ENCODE measurements at regions not wholly inside any gene's neighbourhood (a gene's known extent, or its start where the extent isn't known, plus 50 kb on each side); places are given as distances from the start of the nearest gene placed in this dataset.
"Not testable (repeated sequence)": the region's sequence is repeated elsewhere in the genome, so short reads cannot be mapped to it uniquely, and the experiment has no call there.

GRCh38 chr1:193387406-193387805 lies 201.0 kb upstream of the B3GALT2 start:
- H3K4me3 ChIP-seq (ENCODE audit: low read depth, low read length), result no peak overlapping the region
- no peak for DNase-seq (ENCODE audit: low read depth)
- TF ChIP-seq, protein P1, sequence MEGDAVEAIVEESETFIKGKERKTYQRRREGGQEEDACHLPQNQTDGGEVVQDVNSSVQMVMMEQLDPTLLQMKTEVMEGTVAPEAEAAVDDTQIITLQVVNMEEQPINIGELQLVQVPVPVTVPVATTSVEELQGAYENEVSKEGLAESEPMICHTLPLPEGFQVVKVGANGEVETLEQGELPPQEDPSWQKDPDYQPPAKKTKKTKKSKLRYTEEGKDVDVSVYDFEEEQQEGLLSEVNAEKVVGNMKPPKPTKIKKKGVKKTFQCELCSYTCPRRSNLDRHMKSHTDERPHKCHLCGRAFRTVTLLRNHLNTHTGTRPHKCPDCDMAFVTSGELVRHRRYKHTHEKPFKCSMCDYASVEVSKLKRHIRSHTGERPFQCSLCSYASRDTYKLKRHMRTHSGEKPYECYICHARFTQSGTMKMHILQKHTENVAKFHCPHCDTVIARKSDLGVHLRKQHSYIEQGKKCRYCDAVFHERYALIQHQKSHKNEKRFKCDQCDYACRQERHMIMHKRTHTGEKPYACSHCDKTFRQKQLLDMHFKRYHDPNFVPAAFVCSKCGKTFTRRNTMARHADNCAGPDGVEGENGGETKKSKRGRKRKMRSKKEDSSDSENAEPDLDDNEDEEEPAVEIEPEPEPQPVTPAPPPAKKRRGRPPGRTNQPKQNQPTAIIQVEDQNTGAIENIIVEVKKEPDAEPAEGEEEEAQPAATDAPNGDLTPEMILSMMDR (conservative IDR thresholded peaks at IDR 0.05; ENCODE audit: low read depth, low read length), result no peak

DNA sequence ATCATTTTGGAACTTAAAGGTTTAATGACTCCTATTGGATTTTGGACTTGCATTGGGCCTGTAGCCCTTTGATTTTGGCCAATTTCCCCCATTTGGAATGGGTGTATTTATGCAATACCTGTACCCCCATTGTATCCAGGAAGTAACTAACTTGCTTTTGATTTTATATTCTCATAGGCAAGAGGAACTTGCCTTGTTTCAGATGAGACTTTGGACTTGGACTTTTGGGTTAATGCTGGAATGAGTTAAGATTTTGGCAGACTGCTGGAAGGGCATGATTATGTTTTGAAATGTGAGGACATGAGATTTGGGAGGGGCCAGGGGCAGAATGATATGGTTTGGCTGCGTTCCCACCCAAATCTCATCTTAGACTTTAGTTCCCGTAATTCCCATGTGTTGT lies 192.0 kb upstream of the B3GALT2 start:
- not testable (repeated sequence) for DNase-seq (ENCODE audit: low read depth); H3K4me3 ChIP-seq (ENCODE audit: low read depth, low read length)

DNA sequence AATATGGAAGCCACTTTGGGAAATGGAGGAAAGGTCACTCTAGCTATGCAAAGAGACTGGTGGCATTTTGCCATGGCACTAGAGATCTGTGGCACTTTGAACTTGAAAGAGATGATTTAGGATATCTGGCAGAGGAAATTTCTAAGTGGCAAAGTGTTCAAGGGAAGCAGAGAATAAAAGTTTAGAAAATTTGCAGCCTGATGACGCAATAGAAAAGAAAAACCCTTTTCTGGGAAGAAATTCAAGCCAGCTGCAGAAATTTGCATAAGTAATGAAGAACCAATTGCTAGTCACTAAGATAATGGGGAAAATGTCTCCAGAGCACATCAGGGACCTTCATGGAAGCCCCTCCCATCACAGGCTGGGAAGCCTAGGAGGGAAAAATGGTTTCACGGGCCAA lies 191.1 kb upstream of the B3GALT2 start:
- no peak overlapping the region for H3K4me3 ChIP-seq (ENCODE audit: low read depth, low read length)
- no peak for DNase-seq (ENCODE audit: low read depth)
- TF ChIP-seq, protein P1 (conservative IDR thresholded peaks at IDR 0.05; ENCODE audit: low read depth, low read length), result no peak

- H3K4me3 ChIP-seq (ENCODE audit: low read depth, low read length), result no peak overlapping the region
- TF ChIP-seq, protein P1 (conservative IDR thresholded peaks at IDR 0.05; ENCODE audit: low read depth, low read length), result no peak
- DNase-seq (ENCODE audit: low read depth), result no peak
These were observed 186.1 kb upstream of the B3GALT2 start for GRCh38 chr1:193372553-193372952.

DNA sequence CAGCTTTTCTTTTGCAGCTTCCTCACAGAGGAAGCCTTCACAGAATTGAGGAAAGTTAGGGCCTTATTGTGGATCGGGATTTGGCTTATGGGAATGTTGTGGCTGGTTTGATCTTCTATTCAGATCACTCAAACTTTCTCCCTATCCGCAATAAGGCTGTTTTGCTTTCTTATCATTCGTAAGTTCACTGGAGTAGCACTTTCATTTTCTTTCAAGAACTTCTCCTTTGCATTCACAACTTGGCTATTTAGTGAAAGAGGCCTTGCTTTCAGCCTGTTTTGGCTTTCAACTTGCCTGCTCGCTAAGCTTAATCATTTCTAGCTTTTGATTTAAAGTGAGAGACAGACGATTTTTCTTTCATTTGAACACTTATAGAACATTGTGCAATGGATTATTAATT lies 181.9 kb upstream of the B3GALT2 start:
- no peak for DNase-seq (ENCODE audit: low read depth)
- H3K4me3 ChIP-seq (ENCODE audit: low read depth, low read length), result no peak overlapping the region
- TF ChIP-seq, protein P1 (conservative IDR thresholded peaks at IDR 0.05; ENCODE audit: low read depth, low read length), result no peak

GRCh38 chr1:193367863-193368262 lies 181.4 kb upstream of the B3GALT2 start:
- DNase-seq (ENCODE audit: low read depth), result no peak
- TF ChIP-seq, protein P1 (conservative IDR thresholded peaks at IDR 0.05; ENCODE audit: low read depth, low read length), result no peak

DNA sequence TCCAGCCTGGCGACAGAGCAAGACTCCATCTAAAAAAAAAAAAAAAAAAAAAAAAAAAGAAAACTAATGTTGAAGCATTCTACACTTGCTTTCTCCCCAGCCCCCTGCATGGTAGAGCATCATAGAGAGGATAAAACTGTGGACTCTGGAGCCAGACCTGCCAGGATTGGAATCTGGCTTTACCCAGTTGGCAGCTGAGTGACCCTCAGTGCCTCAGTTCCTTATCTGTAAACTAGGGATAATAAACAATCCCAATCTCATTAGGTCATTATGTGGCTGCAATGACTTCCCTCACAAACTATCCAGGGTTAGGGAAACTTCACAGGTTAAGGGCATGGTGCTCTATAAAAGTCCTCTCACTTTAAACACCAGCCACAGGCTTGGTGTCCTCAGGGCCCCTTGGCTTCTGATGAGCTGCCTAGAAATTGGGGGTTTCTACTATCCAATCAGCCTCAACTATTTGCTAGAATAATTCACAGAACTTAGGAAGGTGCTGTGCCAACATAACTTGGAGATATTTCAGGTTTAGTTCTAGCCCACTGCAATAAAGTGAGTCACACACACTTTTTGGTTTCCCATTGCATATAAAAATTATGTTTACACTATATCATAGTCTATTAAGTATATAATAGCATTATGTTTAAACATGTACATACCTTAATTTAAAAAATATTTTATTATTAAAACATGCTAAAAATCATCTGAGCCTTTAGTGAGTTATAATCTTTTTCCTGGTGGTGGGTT lies 180.5 kb upstream of the B3GALT2 start:
- no peak for DNase-seq (ENCODE audit: low read depth)
- no peak overlapping the region for H3K4me3 ChIP-seq (ENCODE audit: low read depth, low read length)
- TF ChIP-seq, protein P1 (conservative IDR thresholded peaks at IDR 0.05; ENCODE audit: low read depth, low read length), result no peak

More at GRCh38 chr1:193367863-193368262, 181.4 kb upstream of the B3GALT2 start:
- no peak overlapping the region for H3K4me3 ChIP-seq (ENCODE audit: low read depth, low read length)

Data from epithelial cell of proximal tubule (primary cell).